HCT116 (cell line): ENCODE measurements at regions not wholly inside any gene's neighbourhood (a gene's known extent, or its start where the extent isn't known, plus 50 kb on each side); places are given as distances from the start of the nearest gene placed in this dataset.

Experiments used
- ATAC-seq: fragments of 200-7000 bp; cut with Tn5 transposase; 2 replicates; pipeline ENCODE4 v1.9.1; 2020; ENCODE audit warnings: mild to moderate bottlenecking, moderate library complexity
- BruUV-seq: library from RNA; stranded (reverse); fragments of 400-500 nt; replicated peaks from 2 replicates; lab custom pipeline; 2021; lab: Mats Ljungman, UMichigan
- CTCF ChIA-PET: fragments of 300-600 bp; sonication (Branson Sonifier 250); formaldehyde crosslinking; loops from one replicate; lab custom pipeline; 2021; ENCODE audit warnings: antibody characterized with exemption; lab: Charles Lee
- POLR2A ChIA-PET: fragments of 300-600, 350-600 bp; sonication (Branson Sonifier 250); formaldehyde crosslinking; loops from one replicate; lab custom pipeline; 2021; ENCODE audit warnings: antibody characterized with exemption; lab: Charles Lee
- RAD21 ChIA-PET, 2 experiments: fragments of 300-600 bp; sonication (Branson Sonifier 250); formaldehyde crosslinking; loops; one replicate each; lab custom pipeline; 2023; ENCODE audit warnings: low total read pairs in 2 of 2; ENCODE audit not compliant: uncharacterized antibody in 2 of 2, unreplicated experiment in 2 of 2, low non-redundant PET in 1 of 2; lab: Charles Lee
- DNase-seq: peaks from one replicate; pipeline ENCODE4 v3.0.0-alpha.2; 2010; ENCODE audit warnings: low read depth, low spot score
- H2AFZ ChIP-seq: fragments of 200-600 bp; shearing (Covaris generic), sonication (generic); 2 replicates; pipeline ENCODE4 v1.6.1; 2017; ENCODE audit warnings: low read depth, mixed run types, mixed read lengths, antibody characterized with exemption, low read length; ENCODE audit not compliant: poor library complexity, severe bottlenecking
- H3K27ac ChIP-seq: 2 replicates; pipeline ENCODE4 v1.5.1; 2012; ENCODE audit warnings: low read depth, low read length
- H3K27me3 ChIP-seq: fragments of 200-600 bp; sonication (generic); 2 replicates; pipeline ENCODE4 v1.6.1; 2016; ENCODE audit warnings: mixed run types, low read length, mixed read lengths; ENCODE audit not compliant: insufficient read depth
- H3K36me3 ChIP-seq, 2 experiments: fragments of 200-500 bp in 1 of 2; fragments of 200-600 bp in 1 of 2; sonication (Bioruptor generic) in 1 of 2; sonication (generic) in 1 of 2; 2 replicates each; pipeline versions ENCODE4 v1.5.1 to v1.6.1; 2014 to 2016; ENCODE audit warnings: low read length in 2 of 2, inconsistent platforms in 1 of 2, mixed read lengths in 1 of 2, mixed run types in 1 of 2; ENCODE audit not compliant: insufficient read depth in 2 of 2, control insufficient read depth in 1 of 2
- H3K4me1 ChIP-seq, 2 experiments: fragments of 200-600 bp in 1 of 2; sonication (generic) in 1 of 2; 2 replicates each; pipeline versions ENCODE4 v1.5.1 to v1.6.1; 2012 to 2017; ENCODE audit warnings: low read length in 2 of 2, inconsistent platforms in 1 of 2, mild to moderate bottlenecking in 1 of 2, mixed read lengths in 1 of 2, mixed run types in 1 of 2, moderate library complexity in 1 of 2; ENCODE audit not compliant: insufficient read depth in 2 of 2, control insufficient read depth in 1 of 2
- H3K4me2 ChIP-seq: fragments of 200-600 bp; sonication (generic); 2 replicates; pipeline ENCODE4 v1.6.1; 2017; ENCODE audit warnings: mixed run types, low read length, mixed read lengths
- H3K4me3 ChIP-seq, 2 experiments: fragments of 200-600 bp in 1 of 2; sonication (generic) in 1 of 2; replicated peaks in 1 of 2; 2 replicates each; pipeline ENCODE4 v1.5.1; 2011 to 2016; ENCODE audit warnings: low read length in 2 of 2, control low read depth in 1 of 2, low read depth in 1 of 2, mild to moderate bottlenecking in 1 of 2, mixed read lengths in 1 of 2, mixed run types in 1 of 2
- H3K79me2 ChIP-seq: fragments of 200-600 bp; sonication (generic); 2 replicates; pipeline ENCODE4 v1.6.1; 2017; ENCODE audit warnings: mild to moderate bottlenecking, mixed run types, low read length, moderate library complexity, mixed read lengths; ENCODE audit not compliant: insufficient read depth
- H3K9ac ChIP-seq: fragments of 200-600 bp; sonication (generic); 2 replicates; pipeline ENCODE4 v1.6.1; 2016; ENCODE audit warnings: low read length, mixed read lengths
- H3K9me2 ChIP-seq: fragments of 200-600 bp; sonication (generic), shearing (Covaris generic); 2 replicates; pipeline ENCODE4 v1.6.1; 2017; ENCODE audit warnings: mixed run types, mild to moderate bottlenecking, moderate library complexity; ENCODE audit not compliant: insufficient read depth
- H3K9me3 ChIP-seq, 2 experiments: fragments of 200-500 bp in 1 of 2; fragments of 200-600 bp in 1 of 2; sonication (Bioruptor generic) in 1 of 2; sonication (generic) in 1 of 2; 2 replicates each; pipeline ENCODE4 v1.6.1; 2014 to 2017; ENCODE audit warnings: low read length in 2 of 2, mixed read lengths in 2 of 2, inconsistent platforms in 1 of 2, low read depth in 1 of 2, mild to moderate bottlenecking in 1 of 2, mixed run types in 1 of 2, moderate library complexity in 1 of 2; ENCODE audit not compliant: control insufficient read depth in 1 of 2, insufficient read depth in 1 of 2
- H4K20me1 ChIP-seq: fragments of 200-600 bp; sonication (generic), shearing (Covaris generic); 2 replicates; pipeline ENCODE4 v1.6.1; 2017; ENCODE audit warnings: mixed run types, mild to moderate bottlenecking, moderate library complexity; ENCODE audit not compliant: insufficient read depth
- CBX3 ChIP-seq: IDR thresholded peaks from 2 replicates; pipeline ENCODE4 v1.6.1; 2012; ENCODE audit warnings: low read depth
- EGR1 ChIP-seq: IDR thresholded peaks from 2 replicates; pipeline ENCODE4 v1.6.1; 2012; ENCODE audit warnings: low read depth
- ELF1 ChIP-seq: IDR thresholded peaks from 2 replicates; pipeline ENCODE4 v1.6.1; 2012; ENCODE audit warnings: low read depth, borderline replicate concordance
- EZH2 ChIP-seq: fragments of 200-600 bp; sonication (generic); IDR thresholded peaks from 2 replicates; pipeline ENCODE4 v1.6.1; 2017; ENCODE audit warnings: antibody characterized with exemption, mixed run types
- EZH2phosphoT487 ChIP-seq: fragments of 200-600 bp; IDR thresholded peaks from 2 replicates; pipeline ENCODE4 v1.6.1; 2018; ENCODE audit warnings: antibody characterized with exemption, borderline replicate concordance
- FOSL1 ChIP-seq: IDR thresholded peaks from 2 replicates; pipeline ENCODE4 v1.6.1; 2012; ENCODE audit warnings: low read depth
- JUND ChIP-seq: IDR thresholded peaks from 2 replicates; pipeline ENCODE4 v1.6.1; 2012
- POLR2AphosphoS5 ChIP-seq: IDR thresholded peaks from 2 replicates; pipeline ENCODE4 v1.6.1; 2011; ENCODE audit warnings: mild to moderate bottlenecking, low read depth, low read length, moderate library complexity
- RAD21 ChIP-seq: IDR thresholded peaks from 2 replicates; pipeline ENCODE4 v1.6.1; 2012; ENCODE audit warnings: low read depth, mild to moderate bottlenecking
- SIN3A ChIP-seq: IDR thresholded peaks from 2 replicates; pipeline ENCODE4 v1.6.1; 2012; ENCODE audit warnings: low read depth
- SRF ChIP-seq: IDR thresholded peaks from 2 replicates; pipeline ENCODE4 v1.6.1; 2012; ENCODE audit warnings: low read depth
- TCF7L2 ChIP-seq: IDR thresholded peaks from 2 replicates; pipeline ENCODE4 v1.7.0; 2011; ENCODE audit warnings: borderline replicate concordance, inconsistent platforms; ENCODE audit not compliant: insufficient read depth, insufficient read length; ENCODE audit errors: extremely low read depth
- YY1 ChIP-seq: IDR thresholded peaks from 2 replicates; pipeline ENCODE4 v1.6.1; 2011; ENCODE audit warnings: low read length, low read depth, moderate library complexity, mild to moderate bottlenecking; ENCODE audit not compliant: insufficient replicate concordance; ENCODE audit errors: extremely low read depth
- ZFX ChIP-seq: fragments of 450-650 bp; IDR thresholded peaks from 2 replicates; pipeline ENCODE4 v1.6.1; 2017
- ZNF274 ChIP-seq: fragments of 200-500 bp; sonication (Bioruptor generic); IDR thresholded peaks from 2 replicates; pipeline ENCODE4 v1.6.1; 2014; ENCODE audit warnings: mild to moderate bottlenecking, low read depth, low read length, inconsistent platforms
- intact Hi-C: fragments of 100-400 bp; cut with micrococcal nuclease; formaldehyde crosslinking; loops from 2 replicates; pipeline ENCODE4 v1.10.0; 2022
- TF ChIP-seq, protein P1 (sequence below): IDR thresholded peaks from 2 replicates; pipeline ENCODE4 v1.6.1; 2012
- TF ChIP-seq, protein P2 (sequence below): IDR thresholded peaks from 2 replicates; pipeline ENCODE4 v1.6.1; 2012
- TF ChIP-seq, protein P3 (sequence below): IDR thresholded peaks from 2 replicates; pipeline ENCODE4 v1.6.1; 2012; ENCODE audit warnings: low read depth
- TF ChIP-seq, protein P4 (sequence below): IDR thresholded peaks from 2 replicates; pipeline ENCODE4 v1.6.1; 2011; ENCODE audit warnings: mild to moderate bottlenecking, low read length, moderate library complexity; ENCODE audit not compliant: insufficient replicate concordance; ENCODE audit errors: extremely low read depth
- TF ChIP-seq, protein P5 (sequence below), 3 experiments: fragments of 200-600 bp in 1 of 3; sonication (generic) in 1 of 3; IDR thresholded peaks in 2 of 3; conservative IDR thresholded peaks in 1 of 3; 2 replicates each; pipeline ENCODE4 v1.5.1; 2012 to 2017; ENCODE audit warnings: low read depth in 2 of 3, low read length in 2 of 3, antibody characterized with exemption in 1 of 3, borderline replicate concordance in 1 of 3, control low read depth in 1 of 3, mild to moderate bottlenecking in 1 of 3, mixed read lengths in 1 of 3, mixed run types in 1 of 3, moderate library complexity in 1 of 3; ENCODE audit not compliant: insufficient read depth in 1 of 3

DNA sequence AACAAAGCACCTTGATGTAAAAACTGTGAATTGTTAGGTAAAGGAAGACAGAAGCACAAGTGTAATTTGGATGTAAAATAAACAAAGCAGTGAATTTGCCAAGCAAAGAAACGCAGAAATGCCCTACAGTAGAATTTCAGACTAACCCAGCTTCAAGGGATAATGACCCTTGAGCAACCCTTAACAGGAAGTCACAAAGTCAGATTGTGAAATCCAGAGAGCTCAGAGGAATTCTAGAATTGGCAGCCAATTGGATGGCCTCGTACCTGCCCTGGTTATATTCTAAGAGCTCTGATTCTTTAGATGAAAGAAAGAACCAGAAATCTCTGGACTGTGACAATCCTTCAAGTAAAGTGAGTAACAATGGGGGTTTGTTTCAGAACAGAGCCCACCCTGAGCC, 152.7 kb upstream of the CHRM3 start:
- Histone ChIP-seq H3K4me1 (no peaks in the 10 kb centered on the region), H3K79me2 (no peaks in the 10 kb centered on the region), H4K20me1 (no peaks in the 10 kb centered on the region), H3K4me2 (no peak overlapping the region), H3K4me3 (no peak overlapping the region), H2AFZ (no peak overlapping the region), H3K9me2 (no peaks in the 10 kb centered on the region), H3K27ac (no peak overlapping the region), H3K36me3 (no peaks in the 10 kb centered on the region), H3K9ac (no peak overlapping the region), H3K9me3 (peaks cover 8 to 9% of the 10 kb centered on the region in 2 experiments; a peak in 2 of 4 replicates), H3K27me3 (no peaks in the 10 kb centered on the region)
- intact Hi-C loops, result no loop called here
- POLR2A ChIA-PET, result no interaction called here
- CTCF ChIA-PET, result no interaction called here
- no TSS peak for BruUV-seq
- DNase-seq (no peak), ATAC-seq (no peak)
- TF ChIP-seq EGR1, result no peak
- TF ChIP-seq POLR2AphosphoS5, result no peak
- TF ChIP-seq FOSL1, result no peak
- TF ChIP-seq CBX3, result no peak
- no peak for TF ChIP-seq ZNF274
- TF ChIP-seq, protein P1, sequence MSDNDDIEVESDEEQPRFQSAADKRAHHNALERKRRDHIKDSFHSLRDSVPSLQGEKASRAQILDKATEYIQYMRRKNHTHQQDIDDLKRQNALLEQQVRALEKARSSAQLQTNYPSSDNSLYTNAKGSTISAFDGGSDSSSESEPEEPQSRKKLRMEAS, result no peak
- no peak for TF ChIP-seq ELF1
- TF ChIP-seq EZH2phosphoT487, result no peak
- no peak for TF ChIP-seq TCF7L2
- TF ChIP-seq EZH2, result no peak
- no peak for TF ChIP-seq SRF
- no peak for TF ChIP-seq ZFX
- no peak for TF ChIP-seq RAD21
- TF ChIP-seq JUND, result no peak
- TF ChIP-seq YY1, result no peak
- TF ChIP-seq, protein P2, sequence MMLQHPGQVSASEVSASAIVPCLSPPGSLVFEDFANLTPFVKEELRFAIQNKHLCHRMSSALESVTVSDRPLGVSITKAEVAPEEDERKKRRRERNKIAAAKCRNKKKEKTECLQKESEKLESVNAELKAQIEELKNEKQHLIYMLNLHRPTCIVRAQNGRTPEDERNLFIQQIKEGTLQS, result no peak
- TF ChIP-seq SIN3A, result no peak
- TF ChIP-seq, protein P3, sequence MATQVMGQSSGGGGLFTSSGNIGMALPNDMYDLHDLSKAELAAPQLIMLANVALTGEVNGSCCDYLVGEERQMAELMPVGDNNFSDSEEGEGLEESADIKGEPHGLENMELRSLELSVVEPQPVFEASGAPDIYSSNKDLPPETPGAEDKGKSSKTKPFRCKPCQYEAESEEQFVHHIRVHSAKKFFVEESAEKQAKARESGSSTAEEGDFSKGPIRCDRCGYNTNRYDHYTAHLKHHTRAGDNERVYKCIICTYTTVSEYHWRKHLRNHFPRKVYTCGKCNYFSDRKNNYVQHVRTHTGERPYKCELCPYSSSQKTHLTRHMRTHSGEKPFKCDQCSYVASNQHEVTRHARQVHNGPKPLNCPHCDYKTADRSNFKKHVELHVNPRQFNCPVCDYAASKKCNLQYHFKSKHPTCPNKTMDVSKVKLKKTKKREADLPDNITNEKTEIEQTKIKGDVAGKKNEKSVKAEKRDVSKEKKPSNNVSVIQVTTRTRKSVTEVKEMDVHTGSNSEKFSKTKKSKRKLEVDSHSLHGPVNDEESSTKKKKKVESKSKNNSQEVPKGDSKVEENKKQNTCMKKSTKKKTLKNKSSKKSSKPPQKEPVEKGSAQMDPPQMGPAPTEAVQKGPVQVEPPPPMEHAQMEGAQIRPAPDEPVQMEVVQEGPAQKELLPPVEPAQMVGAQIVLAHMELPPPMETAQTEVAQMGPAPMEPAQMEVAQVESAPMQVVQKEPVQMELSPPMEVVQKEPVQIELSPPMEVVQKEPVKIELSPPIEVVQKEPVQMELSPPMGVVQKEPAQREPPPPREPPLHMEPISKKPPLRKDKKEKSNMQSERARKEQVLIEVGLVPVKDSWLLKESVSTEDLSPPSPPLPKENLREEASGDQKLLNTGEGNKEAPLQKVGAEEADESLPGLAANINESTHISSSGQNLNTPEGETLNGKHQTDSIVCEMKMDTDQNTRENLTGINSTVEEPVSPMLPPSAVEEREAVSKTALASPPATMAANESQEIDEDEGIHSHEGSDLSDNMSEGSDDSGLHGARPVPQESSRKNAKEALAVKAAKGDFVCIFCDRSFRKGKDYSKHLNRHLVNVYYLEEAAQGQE, result no peak
- TF ChIP-seq, protein P4, sequence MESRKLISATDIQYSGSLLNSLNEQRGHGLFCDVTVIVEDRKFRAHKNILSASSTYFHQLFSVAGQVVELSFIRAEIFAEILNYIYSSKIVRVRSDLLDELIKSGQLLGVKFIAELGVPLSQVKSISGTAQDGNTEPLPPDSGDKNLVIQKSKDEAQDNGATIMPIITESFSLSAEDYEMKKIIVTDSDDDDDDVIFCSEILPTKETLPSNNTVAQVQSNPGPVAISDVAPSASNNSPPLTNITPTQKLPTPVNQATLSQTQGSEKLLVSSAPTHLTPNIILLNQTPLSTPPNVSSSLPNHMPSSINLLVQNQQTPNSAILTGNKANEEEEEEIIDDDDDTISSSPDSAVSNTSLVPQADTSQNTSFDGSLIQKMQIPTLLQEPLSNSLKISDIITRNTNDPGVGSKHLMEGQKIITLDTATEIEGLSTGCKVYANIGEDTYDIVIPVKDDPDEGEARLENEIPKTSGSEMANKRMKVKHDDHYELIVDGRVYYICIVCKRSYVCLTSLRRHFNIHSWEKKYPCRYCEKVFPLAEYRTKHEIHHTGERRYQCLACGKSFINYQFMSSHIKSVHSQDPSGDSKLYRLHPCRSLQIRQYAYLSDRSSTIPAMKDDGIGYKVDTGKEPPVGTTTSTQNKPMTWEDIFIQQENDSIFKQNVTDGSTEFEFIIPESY, result no peak
- TF ChIP-seq, protein P5, sequence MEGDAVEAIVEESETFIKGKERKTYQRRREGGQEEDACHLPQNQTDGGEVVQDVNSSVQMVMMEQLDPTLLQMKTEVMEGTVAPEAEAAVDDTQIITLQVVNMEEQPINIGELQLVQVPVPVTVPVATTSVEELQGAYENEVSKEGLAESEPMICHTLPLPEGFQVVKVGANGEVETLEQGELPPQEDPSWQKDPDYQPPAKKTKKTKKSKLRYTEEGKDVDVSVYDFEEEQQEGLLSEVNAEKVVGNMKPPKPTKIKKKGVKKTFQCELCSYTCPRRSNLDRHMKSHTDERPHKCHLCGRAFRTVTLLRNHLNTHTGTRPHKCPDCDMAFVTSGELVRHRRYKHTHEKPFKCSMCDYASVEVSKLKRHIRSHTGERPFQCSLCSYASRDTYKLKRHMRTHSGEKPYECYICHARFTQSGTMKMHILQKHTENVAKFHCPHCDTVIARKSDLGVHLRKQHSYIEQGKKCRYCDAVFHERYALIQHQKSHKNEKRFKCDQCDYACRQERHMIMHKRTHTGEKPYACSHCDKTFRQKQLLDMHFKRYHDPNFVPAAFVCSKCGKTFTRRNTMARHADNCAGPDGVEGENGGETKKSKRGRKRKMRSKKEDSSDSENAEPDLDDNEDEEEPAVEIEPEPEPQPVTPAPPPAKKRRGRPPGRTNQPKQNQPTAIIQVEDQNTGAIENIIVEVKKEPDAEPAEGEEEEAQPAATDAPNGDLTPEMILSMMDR (IDR thresholded peaks at IDR 0.05 in 2 of 3, conservative IDR thresholded peaks at IDR 0.05 in 1 of 3; ENCODE audit: borderline replicate concordance in 1 of 3, insufficient read depth in 1 of 3, low read depth in 2 of 3, low read length in 2 of 3), result no peak
- RAD21 ChIA-PET, result no interaction called here
